SK-N-SH (cell line): ENCODE measurements at regions not wholly inside any gene's neighbourhood (a gene's known extent, or its start where the extent isn't known, plus 50 kb on each side); places are given as distances from the start of the nearest gene placed in this dataset.

ENCODE experiments used
- MEF2A ChIP-seq: IDR thresholded peaks from 2 replicates; pipeline ENCODE4 v1.4.0; 2012; ENCODE audit warnings: low read depth, borderline replicate concordance
- SMC3 ChIP-seq: IDR thresholded peaks from 2 replicates; pipeline ENCODE4 v1.6.1; 2012; ENCODE audit warnings: low read depth, low read length, improper control_type of control experiment
- YY1 ChIP-seq: IDR thresholded peaks from 2 replicates; pipeline ENCODE4 v1.4.0; 2012; ENCODE audit warnings: low read depth, mild to moderate bottlenecking
- TF ChIP-seq, protein P1 (sequence below): IDR thresholded peaks from 2 replicates; pipeline ENCODE4 v1.6.1; 2012; ENCODE audit warnings: mild to moderate bottlenecking, low read depth, low read length, moderate library complexity
- TF ChIP-seq, protein P2 (sequence below): fragments of 200-600 bp; sonication (generic); IDR thresholded peaks from 2 replicates; pipeline ENCODE4 v1.6.1; 2017; ENCODE audit warnings: antibody characterized with exemption, mild to moderate bottlenecking, moderate library complexity

DNA sequence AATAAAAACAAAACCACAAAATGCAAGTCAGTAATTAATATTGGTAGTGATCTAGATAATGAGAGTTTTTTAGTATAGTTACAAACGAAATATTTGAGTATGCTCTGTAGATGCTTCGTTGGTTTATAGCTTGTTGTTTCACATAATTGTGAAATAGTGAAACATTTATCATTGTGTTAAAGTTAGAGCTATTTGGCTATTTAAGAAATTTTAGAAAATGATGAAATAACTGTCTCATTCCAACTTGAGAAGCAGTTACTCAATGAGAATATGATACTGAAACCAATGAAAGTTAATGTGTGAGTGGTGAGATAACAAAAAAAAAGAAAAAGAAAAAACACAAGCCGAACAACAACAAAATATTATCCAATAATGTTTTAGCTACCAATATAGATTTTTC is 475.6 kb upstream of the ZEB2 start:
- TF ChIP-seq, protein P1, sequence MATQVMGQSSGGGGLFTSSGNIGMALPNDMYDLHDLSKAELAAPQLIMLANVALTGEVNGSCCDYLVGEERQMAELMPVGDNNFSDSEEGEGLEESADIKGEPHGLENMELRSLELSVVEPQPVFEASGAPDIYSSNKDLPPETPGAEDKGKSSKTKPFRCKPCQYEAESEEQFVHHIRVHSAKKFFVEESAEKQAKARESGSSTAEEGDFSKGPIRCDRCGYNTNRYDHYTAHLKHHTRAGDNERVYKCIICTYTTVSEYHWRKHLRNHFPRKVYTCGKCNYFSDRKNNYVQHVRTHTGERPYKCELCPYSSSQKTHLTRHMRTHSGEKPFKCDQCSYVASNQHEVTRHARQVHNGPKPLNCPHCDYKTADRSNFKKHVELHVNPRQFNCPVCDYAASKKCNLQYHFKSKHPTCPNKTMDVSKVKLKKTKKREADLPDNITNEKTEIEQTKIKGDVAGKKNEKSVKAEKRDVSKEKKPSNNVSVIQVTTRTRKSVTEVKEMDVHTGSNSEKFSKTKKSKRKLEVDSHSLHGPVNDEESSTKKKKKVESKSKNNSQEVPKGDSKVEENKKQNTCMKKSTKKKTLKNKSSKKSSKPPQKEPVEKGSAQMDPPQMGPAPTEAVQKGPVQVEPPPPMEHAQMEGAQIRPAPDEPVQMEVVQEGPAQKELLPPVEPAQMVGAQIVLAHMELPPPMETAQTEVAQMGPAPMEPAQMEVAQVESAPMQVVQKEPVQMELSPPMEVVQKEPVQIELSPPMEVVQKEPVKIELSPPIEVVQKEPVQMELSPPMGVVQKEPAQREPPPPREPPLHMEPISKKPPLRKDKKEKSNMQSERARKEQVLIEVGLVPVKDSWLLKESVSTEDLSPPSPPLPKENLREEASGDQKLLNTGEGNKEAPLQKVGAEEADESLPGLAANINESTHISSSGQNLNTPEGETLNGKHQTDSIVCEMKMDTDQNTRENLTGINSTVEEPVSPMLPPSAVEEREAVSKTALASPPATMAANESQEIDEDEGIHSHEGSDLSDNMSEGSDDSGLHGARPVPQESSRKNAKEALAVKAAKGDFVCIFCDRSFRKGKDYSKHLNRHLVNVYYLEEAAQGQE = no peak
- TF ChIP-seq, protein P2, sequence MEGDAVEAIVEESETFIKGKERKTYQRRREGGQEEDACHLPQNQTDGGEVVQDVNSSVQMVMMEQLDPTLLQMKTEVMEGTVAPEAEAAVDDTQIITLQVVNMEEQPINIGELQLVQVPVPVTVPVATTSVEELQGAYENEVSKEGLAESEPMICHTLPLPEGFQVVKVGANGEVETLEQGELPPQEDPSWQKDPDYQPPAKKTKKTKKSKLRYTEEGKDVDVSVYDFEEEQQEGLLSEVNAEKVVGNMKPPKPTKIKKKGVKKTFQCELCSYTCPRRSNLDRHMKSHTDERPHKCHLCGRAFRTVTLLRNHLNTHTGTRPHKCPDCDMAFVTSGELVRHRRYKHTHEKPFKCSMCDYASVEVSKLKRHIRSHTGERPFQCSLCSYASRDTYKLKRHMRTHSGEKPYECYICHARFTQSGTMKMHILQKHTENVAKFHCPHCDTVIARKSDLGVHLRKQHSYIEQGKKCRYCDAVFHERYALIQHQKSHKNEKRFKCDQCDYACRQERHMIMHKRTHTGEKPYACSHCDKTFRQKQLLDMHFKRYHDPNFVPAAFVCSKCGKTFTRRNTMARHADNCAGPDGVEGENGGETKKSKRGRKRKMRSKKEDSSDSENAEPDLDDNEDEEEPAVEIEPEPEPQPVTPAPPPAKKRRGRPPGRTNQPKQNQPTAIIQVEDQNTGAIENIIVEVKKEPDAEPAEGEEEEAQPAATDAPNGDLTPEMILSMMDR = no peak
- TF ChIP-seq YY1 (no peak), SMC3 (no peak), MEF2A (no peak)
